ENCODE measurements at regions not wholly inside any gene's neighbourhood (a gene's known extent, or its start where the extent isn't known, plus 50 kb on each side); places are given as distances from the start of the nearest gene placed in this dataset.

DNA sequence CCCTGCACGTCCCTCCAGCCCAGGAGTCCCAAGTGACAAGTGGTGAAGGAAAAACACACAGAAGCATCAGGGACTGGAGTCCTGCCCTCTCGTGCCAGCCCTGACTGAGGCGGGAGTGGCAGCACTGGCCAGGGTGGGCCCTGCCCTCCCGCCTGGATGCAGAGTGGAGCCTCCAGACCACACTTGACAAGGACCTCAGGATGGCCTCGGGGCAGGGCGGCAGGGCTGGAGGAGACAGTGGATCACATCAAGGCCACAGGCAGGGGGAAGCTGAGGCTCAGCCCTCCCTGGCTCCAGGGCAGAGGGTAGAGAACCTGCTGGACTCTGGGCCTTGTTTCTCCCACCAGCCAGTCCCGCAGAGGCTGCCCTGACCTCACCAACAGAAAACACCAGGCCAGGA, 128.8 kb upstream of the CDH4 start:
- ATAC-seq = no peak
- TF ChIP-seq CSDC2 (CRISPR knock-in tag; IDR thresholded peaks at IDR 0.05) (no peak), ZFP3 (CRISPR knock-in tag; IDR thresholded peaks at IDR 0.05) (no peak), PATZ1 (CRISPR knock-in tag; IDR thresholded peaks at IDR 0.05; ENCODE audit: borderline replicate concordance) (no peak), ZNF565 (CRISPR knock-in tag; conservative IDR thresholded peaks at IDR 0.05; ENCODE audit: low read depth) (no peak), TOX (CRISPR knock-in tag; IDR thresholded peaks at IDR 0.05; ENCODE audit: borderline replicate concordance) (no peak), GLIS3 (CRISPR knock-in tag; IDR thresholded peaks at IDR 0.05) (no peak), ARNTL (CRISPR knock-in tag; IDR thresholded peaks at IDR 0.05; ENCODE audit: borderline replicate concordance, low read depth) (no peak), TCF4 (CRISPR knock-in tag; IDR thresholded peaks at IDR 0.05; ENCODE audit: borderline replicate concordance) (no peak), ZNF70 (CRISPR knock-in tag; IDR thresholded peaks at IDR 0.05) (no peak), POU6F1 (CRISPR knock-in tag; IDR thresholded peaks at IDR 0.05; ENCODE audit: borderline replicate concordance, low read depth) (no peak)
- TF ChIP-seq, protein P1, sequence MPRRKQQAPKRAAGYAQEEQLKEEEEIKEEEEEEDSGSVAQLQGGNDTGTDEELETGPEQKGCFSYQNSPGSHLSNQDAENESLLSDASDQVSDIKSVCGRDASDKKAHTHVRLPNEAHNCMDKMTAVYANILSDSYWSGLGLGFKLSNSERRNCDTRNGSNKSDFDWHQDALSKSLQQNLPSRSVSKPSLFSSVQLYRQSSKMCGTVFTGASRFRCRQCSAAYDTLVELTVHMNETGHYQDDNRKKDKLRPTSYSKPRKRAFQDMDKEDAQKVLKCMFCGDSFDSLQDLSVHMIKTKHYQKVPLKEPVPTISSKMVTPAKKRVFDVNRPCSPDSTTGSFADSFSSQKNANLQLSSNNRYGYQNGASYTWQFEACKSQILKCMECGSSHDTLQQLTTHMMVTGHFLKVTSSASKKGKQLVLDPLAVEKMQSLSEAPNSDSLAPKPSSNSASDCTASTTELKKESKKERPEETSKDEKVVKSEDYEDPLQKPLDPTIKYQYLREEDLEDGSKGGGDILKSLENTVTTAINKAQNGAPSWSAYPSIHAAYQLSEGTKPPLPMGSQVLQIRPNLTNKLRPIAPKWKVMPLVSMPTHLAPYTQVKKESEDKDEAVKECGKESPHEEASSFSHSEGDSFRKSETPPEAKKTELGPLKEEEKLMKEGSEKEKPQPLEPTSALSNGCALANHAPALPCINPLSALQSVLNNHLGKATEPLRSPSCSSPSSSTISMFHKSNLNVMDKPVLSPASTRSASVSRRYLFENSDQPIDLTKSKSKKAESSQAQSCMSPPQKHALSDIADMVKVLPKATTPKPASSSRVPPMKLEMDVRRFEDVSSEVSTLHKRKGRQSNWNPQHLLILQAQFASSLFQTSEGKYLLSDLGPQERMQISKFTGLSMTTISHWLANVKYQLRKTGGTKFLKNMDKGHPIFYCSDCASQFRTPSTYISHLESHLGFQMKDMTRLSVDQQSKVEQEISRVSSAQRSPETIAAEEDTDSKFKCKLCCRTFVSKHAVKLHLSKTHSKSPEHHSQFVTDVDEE (CRISPR knock-in tag; IDR thresholded peaks at IDR 0.05) = no peak

GRCh38 chr20:61123751-61124368, 128.2 kb upstream of the CDH4 start:
- TF ChIP-seq PATZ1 (CRISPR knock-in tag; IDR thresholded peaks at IDR 0.05; ENCODE audit: borderline replicate concordance) = no peak
- no peak for TF ChIP-seq POU6F1 (CRISPR knock-in tag; IDR thresholded peaks at IDR 0.05; ENCODE audit: borderline replicate concordance, low read depth)
- TF ChIP-seq, protein P1 (CRISPR knock-in tag; IDR thresholded peaks at IDR 0.05) = no peak
- TF ChIP-seq ESRRG (CRISPR knock-in tag; IDR thresholded peaks at IDR 0.05) = no peak
- no peak for TF ChIP-seq ZNF70 (CRISPR knock-in tag; IDR thresholded peaks at IDR 0.05)
- TF ChIP-seq GLIS3 (CRISPR knock-in tag; IDR thresholded peaks at IDR 0.05) = no peak
- no peak for TF ChIP-seq SNAI2 (CRISPR knock-in tag; IDR thresholded peaks at IDR 0.05)
- TF ChIP-seq ISL1 (CRISPR knock-in tag; IDR thresholded peaks at IDR 0.05) = no peak
- TF ChIP-seq OSR1 (CRISPR knock-in tag; IDR thresholded peaks at IDR 0.05) = no peak
- TF ChIP-seq CSDC2 (CRISPR knock-in tag; IDR thresholded peaks at IDR 0.05) = no peak
- TF ChIP-seq RARB (CRISPR knock-in tag; IDR thresholded peaks at IDR 0.05) = no peak
- TF ChIP-seq BACH2 (CRISPR knock-in tag; IDR thresholded peaks at IDR 0.05; ENCODE audit: borderline replicate concordance) = no peak
- no peak for TF ChIP-seq ZNF565 (CRISPR knock-in tag; conservative IDR thresholded peaks at IDR 0.05; ENCODE audit: low read depth)
- ATAC-seq = no peak
